Activated T-helper 17 cell treated with anti-CD3 and anti-CD28 coated beads, Interleukin-2, amount 50 U/mL, for 72 hours (primary cell): ENCODE measurements at regions not wholly inside any gene's neighbourhood (a gene's known extent, or its start where the extent isn't known, plus 50 kb on each side); places are given as distances from the start of the nearest gene placed in this dataset.
"Not testable (repeated sequence)": the region's sequence is repeated elsewhere in the genome, so short reads cannot be mapped to it uniquely, and the experiment has no call there.

Experiments used
- ATAC-seq: fragments of 150-1000 bp; cut with Tn5 transposase; replicated peaks from 2 replicates; pipeline ENCODE4 v1.10.0; 2021; ENCODE audit warnings: mild to moderate bottlenecking, moderate library complexity
- H3K27ac Mint-ChIP-seq: one replicate; pipeline ENCODE4 v1.8.0; 2022; ENCODE audit warnings: mixed read lengths
- H3K27me3 Mint-ChIP-seq: one replicate; pipeline ENCODE4 v1.8.0; 2022; ENCODE audit warnings: mixed read lengths
- H3K36me3 Mint-ChIP-seq: one replicate; pipeline ENCODE4 v1.8.0; 2022; ENCODE audit warnings: low read depth, mild to moderate bottlenecking, mixed read lengths
- H3K4me1 Mint-ChIP-seq: one replicate; pipeline ENCODE4 v1.8.0; 2022; ENCODE audit warnings: mixed read lengths
- H3K4me3 Mint-ChIP-seq: one replicate; pipeline ENCODE4 v1.8.0; 2022; ENCODE audit warnings: mild to moderate bottlenecking, mixed read lengths
- H3K9me3 Mint-ChIP-seq: one replicate; pipeline ENCODE4 v1.8.0; 2022; ENCODE audit warnings: mixed read lengths

DNA sequence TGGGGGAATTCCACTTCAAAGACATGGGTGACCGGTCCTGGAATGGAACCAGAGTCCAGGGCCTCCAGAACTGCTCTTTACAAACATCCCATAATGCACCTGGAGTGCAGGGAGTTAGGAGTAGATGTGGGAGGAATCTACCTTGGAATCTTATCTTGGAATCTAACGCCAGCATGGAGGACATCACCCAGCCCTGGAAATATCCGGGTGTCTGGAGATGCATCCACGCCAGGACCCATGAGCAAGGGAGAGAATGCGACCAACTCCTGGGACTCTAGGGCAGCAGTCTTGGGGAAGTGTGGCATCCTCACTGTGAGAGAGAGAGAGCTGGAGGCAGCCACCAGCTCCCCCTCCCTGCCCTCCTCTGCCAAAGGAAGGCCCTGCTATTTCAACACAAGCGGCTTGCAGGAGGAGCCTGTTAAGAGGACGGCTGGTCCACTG lies 211.8 kb downstream of the UQCRFS1 start:
- H3K36me3 Mint-ChIP-seq, result no peaks in the 10 kb centered on the region
- ATAC-seq, result no peak
- no peaks in the 10 kb centered on the region for H3K4me1 Mint-ChIP-seq
- H3K27me3 Mint-ChIP-seq, result peaks cover 5% of the 10 kb centered on the region
- no peak overlapping the region for H3K27ac Mint-ChIP-seq
- H3K9me3 Mint-ChIP-seq, result peaks cover 14% of the 10 kb centered on the region
- H3K4me3 Mint-ChIP-seq, result no peak overlapping the region

DNA sequence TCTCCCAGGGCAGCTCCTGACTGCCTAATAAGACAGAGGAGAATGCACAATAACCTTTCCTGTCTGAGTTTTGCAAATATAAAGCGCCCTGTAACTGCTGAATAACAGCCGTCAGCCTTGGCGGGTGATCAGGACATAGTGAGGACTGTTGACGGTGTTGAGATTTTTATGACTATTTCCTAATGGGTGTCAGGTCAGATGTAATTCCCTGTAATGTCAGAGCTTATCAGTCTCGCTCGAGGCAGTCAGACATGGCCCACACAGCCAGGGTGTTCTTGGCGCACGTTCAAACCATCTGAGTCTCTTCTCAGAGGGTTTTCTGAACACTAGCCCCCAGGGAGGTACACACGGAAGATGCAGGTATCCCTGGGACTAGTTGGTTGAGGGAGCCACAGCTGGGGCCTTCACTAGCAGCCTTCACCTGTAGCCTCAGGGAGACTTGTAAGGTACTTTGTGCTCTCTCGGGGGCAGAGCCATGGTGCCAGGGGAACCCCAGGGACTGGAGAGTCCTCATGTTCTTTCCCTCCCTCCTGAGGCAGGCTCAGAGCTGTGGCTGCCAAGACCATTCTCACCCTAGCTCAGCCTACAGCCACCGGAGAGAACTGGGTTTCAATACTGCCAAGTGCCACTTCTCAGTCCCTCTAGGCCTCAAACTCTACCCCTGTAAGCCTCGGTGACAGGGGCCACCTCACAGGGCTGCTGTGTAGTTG lies 213.1 kb downstream of the UQCRFS1 start:
- no peaks in the 10 kb centered on the region for H3K4me1 Mint-ChIP-seq
- H3K4me3 Mint-ChIP-seq, result no peak overlapping the region
- H3K27ac Mint-ChIP-seq, result no peak overlapping the region
- no peak for ATAC-seq
- H3K27me3 Mint-ChIP-seq, result peaks cover 5% of the 10 kb centered on the region
- peaks cover 14% of the 10 kb centered on the region for H3K9me3 Mint-ChIP-seq
- no peaks in the 10 kb centered on the region for H3K36me3 Mint-ChIP-seq

DNA sequence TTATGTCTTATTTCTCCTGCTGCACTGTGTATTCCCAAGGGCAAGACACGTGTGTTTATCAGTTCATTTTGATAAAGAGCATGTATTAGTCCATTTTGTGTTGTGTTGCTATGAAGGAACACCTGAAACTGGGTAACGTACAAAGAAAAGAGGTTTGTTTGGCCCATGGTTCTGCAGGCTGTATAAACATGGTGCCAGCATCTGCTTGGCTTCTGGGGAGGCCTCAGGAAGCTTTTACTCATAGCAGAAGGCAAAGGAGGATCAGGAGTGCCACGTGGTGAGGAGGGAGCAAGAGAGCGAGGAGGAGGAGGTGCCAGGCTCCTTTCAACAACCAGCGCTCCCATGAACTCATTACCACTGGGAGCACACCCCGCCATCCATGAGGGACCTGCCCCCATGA lies 214.0 kb downstream of the UQCRFS1 start:
- no peak overlapping the region for H3K27ac Mint-ChIP-seq
- H3K4me1 Mint-ChIP-seq, result no peaks in the 10 kb centered on the region
- no peak overlapping the region for H3K4me3 Mint-ChIP-seq
- peaks cover 21% of the 10 kb centered on the region for H3K9me3 Mint-ChIP-seq
- no peak for ATAC-seq
- H3K27me3 Mint-ChIP-seq, result peaks cover 5% of the 10 kb centered on the region
- no peaks in the 10 kb centered on the region for H3K36me3 Mint-ChIP-seq

DNA sequence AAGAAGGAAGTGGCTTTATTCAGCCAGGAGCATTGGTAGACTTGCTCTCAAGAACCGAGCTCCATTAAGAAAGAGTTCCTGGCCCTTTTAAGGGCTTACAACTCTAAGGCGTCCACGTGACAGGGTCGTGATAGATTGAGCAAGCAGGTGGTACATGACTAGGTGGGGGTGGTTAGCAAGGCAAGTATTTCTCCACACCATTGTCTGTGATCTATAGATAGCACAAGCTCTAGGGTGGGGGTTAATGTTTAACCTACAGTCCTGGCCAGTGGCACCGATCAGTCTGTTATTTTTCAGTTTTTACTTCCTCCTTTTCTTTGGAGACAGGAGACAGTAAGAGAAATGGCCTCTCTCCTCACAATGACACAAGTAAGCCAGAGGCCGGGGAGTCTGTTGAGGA lies 215.1 kb downstream of the UQCRFS1 start:
- not testable (repeated sequence) for H3K27ac Mint-ChIP-seq, H3K27me3 Mint-ChIP-seq, H3K36me3 Mint-ChIP-seq, H3K4me1 Mint-ChIP-seq, ATAC-seq, H3K4me3 Mint-ChIP-seq
- H3K9me3 Mint-ChIP-seq, result peaks cover 29% of the 10 kb centered on the region

DNA sequence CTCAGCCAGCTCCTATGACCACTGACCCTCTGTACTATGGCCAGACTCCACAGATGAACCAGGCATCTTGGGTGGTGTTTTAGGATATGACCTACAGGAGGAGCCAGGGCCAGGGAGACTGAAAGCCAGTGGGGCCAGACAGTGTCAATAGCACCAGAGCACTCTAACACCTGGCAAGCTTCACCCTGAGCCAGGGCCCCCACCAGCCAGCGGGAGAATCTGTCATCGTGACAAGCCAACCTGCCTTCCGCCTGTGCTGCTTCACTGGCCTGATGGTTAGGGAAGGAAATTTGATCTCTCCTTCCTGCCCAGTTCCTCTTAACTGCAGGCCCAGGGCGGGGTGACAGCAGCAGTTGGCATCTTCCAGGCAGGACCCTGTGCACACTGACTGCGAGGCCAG lies 222.4 kb downstream of the UQCRFS1 start:
- H3K4me3 Mint-ChIP-seq, result no peak overlapping the region

DNA sequence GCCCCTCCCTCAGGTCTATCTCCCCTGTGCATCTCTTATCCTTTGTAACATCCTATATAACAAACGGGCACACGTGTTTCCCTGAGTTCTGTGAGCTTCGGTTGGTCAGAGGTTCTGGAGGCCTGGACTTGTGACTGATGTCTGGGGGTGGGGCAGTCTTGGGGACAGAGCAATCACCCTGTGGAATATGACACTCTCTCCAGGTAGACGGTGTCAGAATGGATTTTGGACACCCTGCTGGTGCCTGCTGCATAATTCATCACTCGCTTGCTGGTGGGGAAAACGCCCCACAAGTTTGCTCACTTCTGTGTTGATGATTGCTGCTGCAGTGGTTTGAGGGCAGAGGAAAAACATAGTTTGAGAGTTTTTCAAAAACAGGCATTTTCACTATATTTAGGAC lies 223.2 kb downstream of the UQCRFS1 start:
- Mint-ChIP-seq H3K27ac (no peak overlapping the region), H3K4me1 (no peaks in the 10 kb centered on the region), H3K4me3 (no peak overlapping the region), H3K36me3 (no peaks in the 10 kb centered on the region), H3K27me3 (peaks cover 3% of the 10 kb centered on the region), H3K9me3 (peaks cover 16% of the 10 kb centered on the region)
- ATAC-seq, result no peak

More for the DNA sequence above, 222.4 kb downstream of the UQCRFS1 start:
- ATAC-seq, result no peak
- H3K9me3 Mint-ChIP-seq, result peaks cover 17% of the 10 kb centered on the region
- no peaks in the 10 kb centered on the region for H3K4me1 Mint-ChIP-seq
- no peaks in the 10 kb centered on the region for H3K36me3 Mint-ChIP-seq
- no peak overlapping the region for H3K27ac Mint-ChIP-seq
- peaks cover 3% of the 10 kb centered on the region for H3K27me3 Mint-ChIP-seq

DNA sequence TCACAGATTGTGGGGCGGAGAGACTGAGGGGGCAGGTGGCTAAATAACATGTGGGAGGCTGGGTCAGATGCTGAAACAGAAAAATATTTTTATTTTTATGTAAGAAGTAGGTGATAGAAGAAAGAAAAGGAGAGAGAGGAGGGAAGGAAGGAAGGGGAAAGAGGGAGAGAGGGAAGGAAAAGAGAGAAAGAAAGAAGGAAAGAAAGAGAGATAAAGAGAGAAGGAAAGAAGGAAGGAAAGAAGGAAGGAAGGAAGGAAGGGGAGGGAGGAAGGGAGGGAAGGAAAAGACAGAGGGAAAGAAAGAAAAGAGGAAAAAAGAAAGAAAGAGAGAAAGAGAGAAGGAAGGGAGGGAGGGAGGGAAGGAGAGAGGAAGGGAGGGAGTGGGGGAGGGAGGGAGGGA lies 224.9 kb downstream of the UQCRFS1 start:
- H3K4me1 Mint-ChIP-seq, result no peaks in the 10 kb centered on the region
- H3K4me3 Mint-ChIP-seq, result no peak overlapping the region
- H3K27ac Mint-ChIP-seq, result no peak overlapping the region
- peaks cover 3% of the 10 kb centered on the region for H3K27me3 Mint-ChIP-seq
- ATAC-seq, result no peak
- peaks cover 4% of the 10 kb centered on the region for H3K9me3 Mint-ChIP-seq
- H3K36me3 Mint-ChIP-seq, result no peaks in the 10 kb centered on the region

DNA sequence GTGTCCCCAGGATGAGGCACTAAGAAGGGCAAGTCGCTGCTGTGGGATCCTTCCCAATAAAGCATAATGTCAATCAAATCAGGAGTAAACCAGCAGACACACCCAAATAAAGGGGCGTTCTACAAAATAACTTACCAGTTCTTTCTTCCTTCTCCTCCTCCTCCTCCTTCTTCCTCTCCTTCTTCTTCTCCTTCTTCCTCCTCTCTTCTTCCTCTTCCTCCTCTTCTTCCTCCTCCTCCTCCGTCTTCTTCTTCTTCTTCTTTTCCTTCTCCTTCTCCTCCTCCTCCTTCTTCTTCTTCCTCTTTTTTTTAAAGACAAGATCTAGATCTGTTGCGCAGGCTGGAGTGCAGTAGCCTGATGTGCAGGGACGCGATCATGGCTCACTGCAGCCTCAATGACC lies 225.8 kb downstream of the UQCRFS1 start:
- no peak overlapping the region for H3K4me3 Mint-ChIP-seq
- ATAC-seq, result no peak
- H3K27me3 Mint-ChIP-seq, result peaks cover 12% of the 10 kb centered on the region
- no peaks in the 10 kb centered on the region for H3K4me1 Mint-ChIP-seq
- H3K9me3 Mint-ChIP-seq, result peaks cover 3% of the 10 kb centered on the region
- H3K36me3 Mint-ChIP-seq, result no peaks in the 10 kb centered on the region
- H3K27ac Mint-ChIP-seq, result no peak overlapping the region

DNA sequence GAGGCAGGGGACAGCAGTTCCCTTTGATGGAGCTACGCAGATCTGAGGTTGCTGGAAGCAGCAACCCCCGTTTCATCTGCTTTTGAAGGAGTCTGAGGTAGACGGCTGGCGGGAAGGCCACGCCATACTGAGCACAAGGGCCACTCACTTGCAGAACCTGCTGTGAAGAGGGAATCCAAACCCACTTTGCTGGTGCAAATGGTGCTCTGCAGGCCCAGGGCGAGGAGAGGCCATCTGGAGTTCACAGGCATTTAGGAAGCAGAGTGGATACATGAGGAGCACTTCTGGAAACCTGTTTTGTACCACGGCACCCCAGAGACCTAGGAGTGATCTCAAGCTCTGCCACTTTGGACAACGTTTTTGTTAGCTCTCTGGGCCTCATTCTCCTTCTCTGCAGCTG lies 227.8 kb downstream of the UQCRFS1 start:
- H3K27me3 Mint-ChIP-seq, result peaks cover 18% of the 10 kb centered on the region
- no peak overlapping the region for H3K27ac Mint-ChIP-seq
- peaks cover 4% of the 10 kb centered on the region for H3K9me3 Mint-ChIP-seq
- no peak overlapping the region for H3K4me3 Mint-ChIP-seq
- no peaks in the 10 kb centered on the region for H3K4me1 Mint-ChIP-seq
- no peak for ATAC-seq
- no peaks in the 10 kb centered on the region for H3K36me3 Mint-ChIP-seq

DNA sequence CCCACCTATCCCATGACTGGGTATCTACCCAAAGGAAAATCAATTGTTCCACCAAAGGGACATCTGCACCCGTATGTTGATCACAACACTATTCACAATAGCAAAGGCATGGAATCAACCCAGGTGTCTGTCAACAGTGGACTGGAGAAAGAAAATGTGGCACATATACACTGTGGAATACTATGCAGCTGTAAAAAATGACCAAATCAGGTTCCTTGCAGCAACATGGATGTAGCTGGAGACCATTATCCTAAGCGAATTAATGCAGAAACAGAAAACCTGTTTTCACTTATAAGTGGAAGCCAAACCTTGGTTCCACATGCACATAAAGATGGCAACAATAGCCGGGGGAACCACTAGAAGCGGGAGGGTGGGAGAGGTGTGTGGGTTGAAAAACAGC lies 228.6 kb downstream of the UQCRFS1 start:
- ATAC-seq, result no peak
- Mint-ChIP-seq H3K36me3 (no peaks in the 10 kb centered on the region), H3K4me3 (no peak overlapping the region), H3K4me1 (no peaks in the 10 kb centered on the region), H3K27me3 (peaks cover 18% of the 10 kb centered on the region), H3K27ac (no peak overlapping the region), H3K9me3 (peaks cover 4% of the 10 kb centered on the region)

DNA sequence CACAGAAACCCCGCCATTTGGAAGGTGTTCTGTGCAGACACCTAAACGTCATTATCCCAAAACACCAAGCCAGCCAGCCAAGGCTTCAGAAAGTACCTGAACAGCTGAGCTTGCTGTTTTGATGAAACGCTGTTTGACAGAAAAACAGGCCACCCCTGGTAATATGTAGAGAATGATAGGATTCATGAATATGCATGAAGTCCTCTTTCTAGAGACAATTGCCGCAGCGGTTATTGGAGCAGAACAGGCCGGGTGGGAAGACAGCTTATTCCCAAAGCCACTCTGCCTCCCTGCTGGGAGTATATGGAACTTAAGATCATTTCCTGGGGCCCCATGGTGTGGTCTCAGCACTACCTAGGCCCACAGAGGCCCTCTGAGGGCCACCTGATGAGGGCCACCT lies 229.5 kb downstream of the UQCRFS1 start:
- Mint-ChIP-seq H3K27me3 (peaks cover 18% of the 10 kb centered on the region), H3K27ac (no peak overlapping the region)
- no peak for ATAC-seq

DNA sequence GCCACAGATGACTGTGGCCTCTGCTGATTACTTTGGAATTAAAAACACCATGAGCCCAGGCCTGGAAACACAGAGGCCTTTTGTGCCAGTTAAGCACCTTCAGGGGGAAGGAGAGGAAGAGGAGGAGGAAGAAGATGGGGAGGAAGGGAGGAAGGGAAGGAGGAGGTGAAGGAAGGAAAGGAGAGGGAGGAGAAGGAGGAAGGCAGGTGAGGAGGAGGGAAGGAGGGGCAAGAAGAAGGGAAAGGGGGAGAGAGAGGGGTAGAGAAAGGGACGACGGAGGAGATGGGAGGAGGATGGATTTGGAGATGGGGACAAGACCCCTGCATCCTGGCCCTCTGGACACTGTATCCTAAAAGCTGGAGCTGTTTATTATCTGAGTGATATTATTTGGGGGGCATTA lies 231.0 kb downstream of the UQCRFS1 start:
- no peaks in the 10 kb centered on the region for H3K4me1 Mint-ChIP-seq
- ATAC-seq, result no peak
- peaks cover 18% of the 10 kb centered on the region for H3K27me3 Mint-ChIP-seq
- H3K4me3 Mint-ChIP-seq, result no peak overlapping the region
- peaks cover 4% of the 10 kb centered on the region for H3K9me3 Mint-ChIP-seq
- H3K27ac Mint-ChIP-seq, result no peak overlapping the region
- H3K36me3 Mint-ChIP-seq, result no peaks in the 10 kb centered on the region

More for the DNA sequence above, 229.5 kb downstream of the UQCRFS1 start:
- Mint-ChIP-seq H3K4me1 (no peaks in the 10 kb centered on the region), H3K4me3 (no peak overlapping the region), H3K36me3 (no peaks in the 10 kb centered on the region), H3K9me3 (peaks cover 4% of the 10 kb centered on the region)

DNA sequence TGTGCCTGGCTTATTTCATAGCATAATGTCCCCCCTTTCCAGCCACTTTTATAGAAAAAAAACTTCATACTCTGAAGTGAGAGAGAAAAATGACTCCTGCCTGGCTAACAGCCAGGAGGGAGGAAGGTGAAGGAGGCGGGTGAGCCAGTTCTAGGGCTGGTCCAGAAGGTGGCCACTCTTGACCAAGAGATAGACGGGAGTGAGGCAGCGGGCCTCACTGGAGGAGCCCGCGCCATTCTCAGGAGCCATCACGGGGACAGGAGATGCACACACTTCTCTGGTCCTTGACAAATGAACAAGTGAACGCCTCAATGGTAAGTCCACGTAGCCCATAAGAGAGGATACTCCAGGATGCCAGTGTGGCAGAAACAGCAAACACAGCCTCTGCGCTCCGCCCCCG lies 231.4 kb downstream of the UQCRFS1 start:
- ATAC-seq, result no peak
- H3K4me3 Mint-ChIP-seq, result no peak overlapping the region
- H3K4me1 Mint-ChIP-seq, result no peaks in the 10 kb centered on the region
- H3K27me3 Mint-ChIP-seq, result peaks cover 18% of the 10 kb centered on the region
- H3K9me3 Mint-ChIP-seq, result peaks cover 4% of the 10 kb centered on the region
- H3K27ac Mint-ChIP-seq, result no peak overlapping the region
- H3K36me3 Mint-ChIP-seq, result no peaks in the 10 kb centered on the region

DNA sequence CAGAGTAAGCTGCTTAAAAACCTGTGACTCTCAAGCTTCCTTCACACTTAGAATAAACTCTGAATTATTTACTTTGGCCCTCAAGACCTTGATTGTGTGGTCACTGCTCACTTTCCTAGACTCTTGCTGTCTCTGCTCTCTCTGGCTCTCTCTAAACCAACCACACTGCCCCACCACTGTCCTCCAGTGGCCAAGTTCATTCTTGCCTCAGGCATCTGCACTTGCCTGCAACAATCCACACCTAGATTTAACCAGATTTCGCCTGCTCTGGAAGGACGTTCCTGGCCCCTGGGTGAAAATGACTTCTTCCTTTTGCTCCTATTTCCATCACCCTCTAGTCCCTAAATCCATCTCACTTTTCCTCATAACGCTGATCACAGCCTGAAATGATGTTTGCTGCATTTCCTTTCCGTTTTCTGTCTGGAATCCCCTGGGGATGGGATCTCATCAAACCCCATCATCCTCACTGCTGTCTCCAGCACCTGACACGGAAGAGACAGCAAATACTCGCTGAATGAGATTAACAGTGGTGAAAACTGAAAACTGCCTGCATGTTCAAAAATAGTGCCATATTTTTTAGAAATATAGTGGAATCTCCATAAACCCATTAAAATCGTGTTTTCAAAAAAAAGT lies 232.6 kb downstream of the UQCRFS1 start:
- Mint-ChIP-seq H3K4me3 (no peak overlapping the region), H3K27ac (no peak overlapping the region), H3K27me3 (peaks cover 15% of the 10 kb centered on the region), H3K36me3 (no peaks in the 10 kb centered on the region), H3K9me3 (peaks cover 4% of the 10 kb centered on the region), H3K4me1 (no peaks in the 10 kb centered on the region)
- no peak for ATAC-seq

DNA sequence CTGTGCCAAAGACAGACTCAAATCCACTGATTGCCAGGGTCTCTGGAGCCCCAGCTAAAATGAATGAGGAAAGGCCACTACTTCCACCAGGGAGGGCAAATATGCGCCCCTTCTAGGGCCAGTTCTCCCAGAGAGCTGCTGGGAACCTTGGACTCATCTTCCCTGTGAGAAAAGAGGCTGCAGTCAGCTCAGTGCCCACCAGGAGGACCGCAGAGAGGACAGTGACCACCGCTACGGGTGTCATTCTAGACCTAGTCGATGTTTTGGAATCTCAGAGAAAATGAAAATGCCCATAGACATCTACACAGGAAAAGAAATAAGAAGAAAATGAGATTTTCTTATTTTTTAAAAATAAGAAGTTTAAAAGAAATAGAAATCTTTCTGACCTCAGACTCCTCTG lies 235.1 kb downstream of the UQCRFS1 start:
- peaks cover 4% of the 10 kb centered on the region for H3K9me3 Mint-ChIP-seq
- H3K27ac Mint-ChIP-seq, result no peak overlapping the region
- H3K4me1 Mint-ChIP-seq, result no peaks in the 10 kb centered on the region
- no peak overlapping the region for H3K4me3 Mint-ChIP-seq
- peaks cover 13% of the 10 kb centered on the region for H3K27me3 Mint-ChIP-seq
- no peak for ATAC-seq
- H3K36me3 Mint-ChIP-seq, result no peaks in the 10 kb centered on the region
